ENCODE measurements at regions not wholly inside any gene's neighbourhood (a gene's known extent, or its start where the extent isn't known, plus 50 kb on each side); places are given as distances from the start of the nearest gene placed in this dataset.

DNA sequence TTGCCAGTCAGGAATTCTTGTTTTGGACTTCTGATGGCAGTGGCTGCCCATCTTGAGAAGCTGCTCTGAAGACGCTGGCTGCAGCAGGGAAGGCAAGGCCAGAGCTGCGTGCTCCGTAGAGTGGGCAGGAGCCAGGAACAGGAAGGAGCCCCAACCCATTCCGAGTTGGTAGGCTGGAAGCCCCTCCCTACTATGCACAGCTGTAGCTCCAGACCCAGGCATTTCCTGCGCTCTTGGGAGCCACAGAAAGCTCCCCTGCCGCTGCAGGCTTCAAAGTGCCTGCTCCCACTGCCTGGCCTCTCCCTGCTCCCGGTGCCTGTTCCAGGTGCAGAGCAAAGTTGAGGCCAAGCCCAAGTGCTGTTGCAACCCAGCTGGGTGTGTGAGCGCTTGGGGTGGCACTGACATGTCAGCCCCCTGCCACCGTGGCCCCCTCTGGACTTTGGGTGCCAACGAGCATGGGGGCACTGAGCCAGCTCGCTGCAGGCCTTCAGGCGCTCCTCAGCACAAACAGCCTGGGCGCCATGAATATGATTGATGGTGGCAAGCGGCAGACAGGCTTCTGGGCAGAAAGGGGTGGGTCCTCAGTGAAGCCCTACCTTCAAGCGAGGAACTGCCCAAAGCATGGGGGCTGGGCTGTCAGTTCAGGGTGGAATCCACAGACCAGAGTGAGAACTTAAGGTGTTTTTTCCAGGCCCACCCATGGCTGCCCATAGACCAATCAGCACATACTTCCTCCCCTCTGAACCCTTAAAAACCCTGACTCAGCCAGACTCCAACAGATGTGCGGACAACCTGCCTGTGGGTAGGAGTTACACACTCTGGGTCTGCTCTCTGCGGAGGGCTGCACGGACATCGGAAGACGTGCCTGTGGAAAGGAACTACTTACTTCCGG lies 677.2 kb upstream of the INTU start (continued):
- TF ChIP-seq HOXA9 (CRISPR knock-in tag; IDR thresholded peaks at IDR 0.05; ENCODE audit: borderline replicate concordance) = no peak
- TF ChIP-seq NR2C2 (CRISPR knock-in tag; IDR thresholded peaks at IDR 0.05; ENCODE audit: borderline replicate concordance) = no peak
- TF ChIP-seq PTBP1 (IDR thresholded peaks at IDR 0.05; ENCODE audit: low read depth, low read length, poor library complexity, severe bottlenecking) = no peak
- TF ChIP-seq SOX5 (CRISPR knock-in tag; IDR thresholded peaks at IDR 0.05; ENCODE audit: borderline replicate concordance) = no peak
- no peak for TF ChIP-seq NFYB (CRISPR knock-in tag; IDR thresholded peaks at IDR 0.05)
- TF ChIP-seq REXO4 (CRISPR knock-in tag; IDR thresholded peaks at IDR 0.05; ENCODE audit: borderline replicate concordance) = no peak

GRCh38 chr4:126956184-126956897 lies 676.4 kb upstream of the INTU start:
- WGBS (ENCODE audit: low lambda C conversion rate) = 56% methylated on average over 24 of the region's 28 CpGs
- CTCF ChIA-PET (ENCODE audit: low intra/inter-chr PET ratio, low total read pairs) = no interaction called here
- H3K79me2 ChIP-seq (ENCODE audit: insufficient read depth, low read length) = no peaks in the 10 kb centered on the region
- DNase-seq (ENCODE audit: low spot score) = no peak
- BruUV-seq (replicated peaks) = no TSS peak
- no peak overlapping the region for H3K4me3 ChIP-seq (replicated peaks in 1 of 3; ENCODE audit: insufficient read depth in 1 of 3, low read depth in 2 of 3, low read length in 3 of 3)
- no peak; the same call in 2 of the 3 replicates for ATAC-seq
- in situ Hi-C loops (cut with HindIII; ENCODE audit: extremely low pct_ligation_motif_present, low pct_unique_long_range_greater_than_20kb) = no loop called here
- no peaks in the 10 kb centered on the region for H3K36me3 ChIP-seq (replicated peaks in 1 of 2; ENCODE audit: control insufficient read depth in 1 of 2, insufficient read depth in 2 of 2, low read length in 2 of 2)
- POLR2A ChIA-PET = no interaction called here
- no peaks in the 10 kb centered on the region for H4K20me1 ChIP-seq (ENCODE audit: insufficient read depth, low read length)
- no peak overlapping the region for H3K9ac ChIP-seq (ENCODE audit: insufficient read depth, low read depth, low read length)
- no peak overlapping the region for H2AFZ ChIP-seq (ENCODE audit: low read length)
- no peaks in the 10 kb centered on the region for H3K27me3 ChIP-seq (ENCODE audit: control insufficient read depth in 1 of 2, insufficient read depth in 2 of 2, low read length in 2 of 2)
- no peaks in the 10 kb centered on the region for H3K9me3 ChIP-seq (ENCODE audit: low read length)
- TF ChIP-seq STAG1 (CRISPR knock-in tag; IDR thresholded peaks at IDR 0.05) (no peak), THAP8 (CRISPR knock-in tag; IDR thresholded peaks at IDR 0.05; ENCODE audit: borderline replicate concordance) (no peak), CREM (IDR thresholded peaks at IDR 0.05) (no peak), CREM (CRISPR knock-in tag; IDR thresholded peaks at IDR 0.05) (no peak), ZNF543 (CRISPR knock-in tag; IDR thresholded peaks at IDR 0.05) (no peak), ZMYM2 (CRISPR knock-in tag; IDR thresholded peaks at IDR 0.05) (no peak)
- no peak for FAIRE-seq
- intact Hi-C loops (cut with micrococcal nuclease; ENCODE audit: unreplicated experiment) = no loop called here
- no peaks in the 10 kb centered on the region for H3K4me1 ChIP-seq (ENCODE audit: insufficient read depth, low read length)
- no peak overlapping the region for H3K27ac ChIP-seq (ENCODE audit: extremely low read length, insufficient read depth, low read length)
- H3K4me2 ChIP-seq (ENCODE audit: low read depth, low read length) = no peak overlapping the region
